IMR-90 (cell line): ENCODE measurements at regions not wholly inside any gene's neighbourhood (a gene's known extent, or its start where the extent isn't known, plus 50 kb on each side); places are given as distances from the start of the nearest gene placed in this dataset.

ENCODE experiments used
- ATAC-seq: fragments of 200-7000 bp; cut with Tn5 transposase; 2 replicates; pipeline ENCODE4 v1.9.1; 2020; ENCODE audit warnings: low read depth, mild to moderate bottlenecking, moderate library complexity
- BruUV-seq: library from RNA; stranded (reverse); fragments of 400-500 nt; replicated peaks from 2 replicates; lab custom pipeline; 2021; lab: Mats Ljungman, UMichigan
- CTCF ChIA-PET: fragments of 300-600 bp; formaldehyde crosslinking; extraction: SDS; loops from one replicate; lab custom pipeline; 2021; ENCODE audit warnings: antibody characterized with exemption; lab: Yijun Ruan, JAX
- POLR2A ChIA-PET: fragments of 300-600 bp; sonication (Branson Sonifier 250); formaldehyde crosslinking; loops from one replicate; lab custom pipeline; 2022; ENCODE audit warnings: antibody characterized with exemption; ENCODE audit not compliant: unreplicated experiment; lab: Charles Lee
- DNase-seq: peaks from one replicate; pipeline ENCODE4 v3.0.0; 2013
- H2AFZ ChIP-seq: replicated peaks from 2 replicates; pipeline ENCODE3; 2013; ENCODE audit warnings: low read length, mild to moderate bottlenecking; ENCODE audit not compliant: poor library complexity
- H2AK5ac ChIP-seq: 2 replicates; pipeline ENCODE4 v1.6.1; 2013; ENCODE audit warnings: low read depth, low read length, inconsistent platforms
- H2AK9ac ChIP-seq: replicated peaks from 2 replicates; pipeline ENCODE3; 2013; ENCODE audit warnings: mild to moderate bottlenecking, low read depth, low read length, moderate library complexity; ENCODE audit not compliant: poor library complexity
- H2BK120ac ChIP-seq: 2 replicates; pipeline ENCODE4 v1.6.1; 2013; ENCODE audit warnings: low read depth, low read length, inconsistent platforms
- H2BK15ac ChIP-seq: 3 replicates; pipeline ENCODE4 v1.6.1; 2013; ENCODE audit warnings: low read depth, low read length, inconsistent platforms
- H2BK20ac ChIP-seq: 2 replicates; pipeline ENCODE4 v1.6.1; 2013; ENCODE audit warnings: low read depth, mild to moderate bottlenecking, inconsistent platforms, low read length, moderate library complexity
- H2BK5ac ChIP-seq: 2 replicates; pipeline ENCODE4 v1.6.1; 2013; ENCODE audit warnings: mild to moderate bottlenecking, low read depth, low read length, inconsistent platforms; ENCODE audit not compliant: poor library complexity, severe bottlenecking
- H3K14ac ChIP-seq: replicated peaks from 2 replicates; pipeline ENCODE4 v1.6.1; 2013; ENCODE audit warnings: low read depth, low read length, inconsistent platforms
- H3K18ac ChIP-seq: 2 replicates; pipeline ENCODE4 v1.6.1; 2013; ENCODE audit warnings: low read depth, low read length, control low read depth
- H3K23ac ChIP-seq: 2 replicates; pipeline ENCODE4 v1.6.1; 2013; ENCODE audit warnings: low read depth, low read length, inconsistent platforms
- H3K27ac ChIP-seq: 2 replicates; pipeline ENCODE4 v1.5.1; 2013; ENCODE audit warnings: mild to moderate bottlenecking, control low read depth, low read length; ENCODE audit not compliant: insufficient read depth
- H3K27me3 ChIP-seq: 2 replicates; pipeline ENCODE4 v1.6.1; 2013; ENCODE audit warnings: low read length; ENCODE audit not compliant: control insufficient read depth, insufficient read depth
- H3K36me3 ChIP-seq: 2 replicates; pipeline ENCODE4 v1.6.1; 2013; ENCODE audit warnings: low read length, mixed read lengths; ENCODE audit not compliant: control insufficient read depth, insufficient read depth
- H3K4ac ChIP-seq: 2 replicates; pipeline ENCODE4 v1.6.1; 2013; ENCODE audit warnings: low read depth, low read length, inconsistent platforms
- H3K4me1 ChIP-seq: 2 replicates; pipeline ENCODE4 v1.6.1; 2013; ENCODE audit warnings: low read length, mixed read lengths; ENCODE audit not compliant: control insufficient read depth, insufficient read depth
- H3K4me2 ChIP-seq: 2 replicates; pipeline ENCODE4 v1.6.1; 2013; ENCODE audit warnings: low read depth, mild to moderate bottlenecking, control low read depth, low read length, moderate library complexity
- H3K4me3 ChIP-seq: 2 replicates; pipeline ENCODE4 v1.5.1; 2013; ENCODE audit warnings: low read depth, mild to moderate bottlenecking, control low read depth, low read length, moderate library complexity; ENCODE audit not compliant: insufficient read depth
- H3K56ac ChIP-seq: 2 replicates; pipeline ENCODE4 v1.6.1; 2013; ENCODE audit warnings: low read length, inconsistent platforms; ENCODE audit not compliant: insufficient read depth; ENCODE audit errors: extremely low read depth
- H3K79me1 ChIP-seq, 2 experiments: 2 replicates each; pipeline ENCODE4 v1.6.1; 2013; ENCODE audit warnings: low read length in 2 of 2, inconsistent platforms in 1 of 2, low read depth in 1 of 2
- H3K9ac ChIP-seq: 2 replicates; pipeline ENCODE4 v1.6.1; 2013; ENCODE audit warnings: low read depth, low read length, control low read depth
- H3K9me1 ChIP-seq: 2 replicates; pipeline ENCODE4 v1.6.1; 2013; ENCODE audit warnings: low read length, inconsistent platforms; ENCODE audit not compliant: insufficient read depth
- H3K9me3 ChIP-seq: 2 replicates; pipeline ENCODE4 v1.6.1; 2013; ENCODE audit warnings: low read length; ENCODE audit not compliant: control insufficient read depth, insufficient read depth
- H4K20me1 ChIP-seq: 2 replicates; pipeline ENCODE4 v1.6.1; 2013; ENCODE audit warnings: low read length, inconsistent platforms; ENCODE audit not compliant: insufficient read depth
- H4K5ac ChIP-seq: 2 replicates; pipeline ENCODE4 v1.6.1; 2013; ENCODE audit warnings: mild to moderate bottlenecking, low read depth, low read length, control low read depth
- H4K8ac ChIP-seq, 2 experiments: 2 replicates each; pipeline ENCODE4 v1.6.1; 2013; ENCODE audit warnings: low read depth in 2 of 2, low read length in 2 of 2, control low read depth in 1 of 2, inconsistent platforms in 1 of 2
- H4K91ac ChIP-seq: 2 replicates; pipeline ENCODE4 v1.6.1; 2013; ENCODE audit warnings: low read depth, low read length, inconsistent platforms; ENCODE audit not compliant: insufficient read depth
- BHLHE40 ChIP-seq: fragments of 150-350 bp; IDR thresholded peaks from 2 replicates; pipeline ENCODE4 v1.6.1; 2016; ENCODE audit warnings: mild to moderate bottlenecking, low read depth, low read length
- CEBPB ChIP-seq: IDR thresholded peaks from 2 replicates; pipeline ENCODE4 v1.6.1; 2012; ENCODE audit warnings: low read depth, low read length, improper control_type of control experiment
- CHD1 ChIP-seq: IDR thresholded peaks from 2 replicates; pipeline ENCODE4 v1.6.1; 2012; ENCODE audit warnings: low read depth, low read length, improper control_type of control experiment
- FOS ChIP-seq: fragments of 150-350 bp; IDR thresholded peaks from 2 replicates; pipeline ENCODE4 v1.6.1; 2016; ENCODE audit warnings: low read depth, low read length
- MAFK ChIP-seq: IDR thresholded peaks from 2 replicates; pipeline ENCODE4 v1.6.1; 2012; ENCODE audit warnings: low read depth, low read length, improper control_type of control experiment
- MAZ ChIP-seq: IDR thresholded peaks from 2 replicates; pipeline ENCODE4 v1.6.1; 2012; ENCODE audit warnings: low read depth, mild to moderate bottlenecking, low read length, improper control_type of control experiment, moderate library complexity, borderline replicate concordance
- MXI1 ChIP-seq: IDR thresholded peaks from 2 replicates; pipeline ENCODE4 v1.6.1; 2012; ENCODE audit warnings: low read depth, mild to moderate bottlenecking, low read length, moderate library complexity, borderline replicate concordance
- NFE2L2 ChIP-seq: fragments of 150-350 bp; IDR thresholded peaks from 2 replicates; pipeline ENCODE4 v1.6.1; 2016; ENCODE audit warnings: low read depth, mild to moderate bottlenecking, low read length
- POLR2A ChIP-seq: IDR thresholded peaks from 2 replicates; pipeline ENCODE4 v1.6.1; 2012; ENCODE audit warnings: mild to moderate bottlenecking, low read depth, low read length
- RAD21 ChIP-seq: IDR thresholded peaks from 2 replicates; pipeline ENCODE4 v1.6.1; 2012; ENCODE audit warnings: low read length, improper control_type of control experiment
- RCOR1 ChIP-seq: IDR thresholded peaks from 2 replicates; pipeline ENCODE4 v1.6.1; 2012; ENCODE audit warnings: mild to moderate bottlenecking, low read length, improper control_type of control experiment; ENCODE audit not compliant: insufficient replicate concordance
- RFX5 ChIP-seq: IDR thresholded peaks from 2 replicates; pipeline ENCODE4 v1.8.0; 2012; ENCODE audit warnings: low read depth, mild to moderate bottlenecking, low read length, moderate library complexity
- SMC3 ChIP-seq: fragments of 150-350 bp; IDR thresholded peaks from 2 replicates; pipeline ENCODE4 v1.6.1; 2016; ENCODE audit warnings: low read depth, mild to moderate bottlenecking, antibody characterized with exemption, low read length, moderate library complexity
- WGBS, 2 experiments: methylation state at CpG; one replicate each; pipeline versions ENCODE4 v1.1.5 to v1.1.7; 2013; ENCODE audit warnings: missing lambda C conversion rate in 2 of 2; ENCODE audit not compliant: insufficient read length in 1 of 2; ENCODE audit errors: extremely low coverage in 2 of 2; 5-methylcytosine and 5-hydroxymethylcytosine counted together
- dilution Hi-C: fragments of 300-500 bp; cut with HindIII; formaldehyde crosslinking; loops from one replicate; pipeline ENCODE4 v1.14.3; 2018; ENCODE audit warnings: low sequenced_read_pairs; ENCODE audit not compliant: unreplicated experiment
- in situ Hi-C: fragments of 300-500 bp; cut with MboI; formaldehyde crosslinking; loops from 3 replicates; pipeline ENCODE4 v1.14.3; 2019; ENCODE audit warnings: low sequenced_read_pairs, inconsistent platforms, mixed read lengths
- intact Hi-C: fragments of 100-400 bp; cut with micrococcal nuclease; formaldehyde crosslinking; loops from 2 replicates; pipeline ENCODE4 v1.10.0; 2022
- TF ChIP-seq, protein P1 (sequence below): conservative IDR thresholded peaks from 2 replicates; pipeline ENCODE4 v1.5.1; 2012; ENCODE audit warnings: mild to moderate bottlenecking, low read depth, low read length, improper control_type of control experiment
- TF ChIP-seq, protein P2 (sequence below): fragments of 150-350 bp; IDR thresholded peaks from 2 replicates; pipeline ENCODE4 v1.6.1; 2017; ENCODE audit warnings: mild to moderate bottlenecking, antibody characterized with exemption, low read length, low read depth
- TF ChIP-seq, protein P3 (sequence below): fragments of 150-350 bp; IDR thresholded peaks from 2 replicates; pipeline ENCODE4 v1.6.1; 2016; ENCODE audit warnings: low read depth, mild to moderate bottlenecking, low read length, moderate library complexity, borderline replicate concordance

DNA sequence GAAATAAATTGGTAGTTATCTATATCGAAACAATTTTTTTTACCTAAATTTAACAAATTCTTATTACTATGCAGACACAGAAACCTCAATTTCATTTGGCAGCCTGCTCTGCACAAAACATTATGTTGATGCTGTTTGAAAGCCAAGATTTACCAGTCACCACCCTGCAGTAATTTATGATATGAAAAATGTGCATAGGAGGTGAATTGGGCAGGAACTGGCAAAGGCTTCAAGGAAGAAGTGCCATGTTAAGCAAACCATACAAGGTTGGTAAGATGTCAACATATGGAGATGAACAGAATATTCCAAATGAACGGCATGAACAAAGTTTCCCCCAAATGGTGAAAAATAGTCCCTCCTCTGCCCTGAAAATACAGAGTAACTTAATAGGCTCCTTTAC, 54.2 kb upstream of the TAB2 start:
- no CpG with 5 or more reads among the region's 2 CpGs for WGBS, 2 experiments
- ChIA-PET POLR2A (no interaction called here), CTCF (interaction anchor here (1.1 kb wide), 1 partner anchor 19 kb away, joined by 10 read pairs; no protein-coding TSS in a partner anchor)
- Histone ChIP-seq H3K23ac (no peak overlapping the region), H3K9me1 (no peaks in the 10 kb centered on the region), H2BK20ac (no peak overlapping the region), H4K91ac (no peak overlapping the region), H3K27me3 (peaks cover 44% of the 10 kb centered on the region), H4K20me1 (no peaks in the 10 kb centered on the region), H2BK15ac (no peak overlapping the region), H3K36me3 (no peaks in the 10 kb centered on the region), H4K5ac (no peak overlapping the region), H3K4me2 (no peak overlapping the region), H3K9me3 (no peaks in the 10 kb centered on the region), H2BK5ac (no peak overlapping the region), H2AFZ (no peak overlapping the region), H3K4ac (no peak overlapping the region), H3K27ac (no peak overlapping the region), H3K18ac (no peak overlapping the region), H3K56ac (no peak overlapping the region), H2AK5ac (no peak overlapping the region), H3K4me1 (no peaks in the 10 kb centered on the region), H2AK9ac (no peak overlapping the region), H3K9ac (no peak overlapping the region), H4K8ac (no peak overlapping the region), H3K14ac (no peak overlapping the region), H3K79me1 (no peaks in the 10 kb centered on the region), H2BK120ac (no peak overlapping the region), H3K4me3 (no peak overlapping the region)
- no peak for TF ChIP-seq MAFK
- no peak for TF ChIP-seq RCOR1
- TF ChIP-seq MXI1, result no peak
- TF ChIP-seq, protein P1, sequence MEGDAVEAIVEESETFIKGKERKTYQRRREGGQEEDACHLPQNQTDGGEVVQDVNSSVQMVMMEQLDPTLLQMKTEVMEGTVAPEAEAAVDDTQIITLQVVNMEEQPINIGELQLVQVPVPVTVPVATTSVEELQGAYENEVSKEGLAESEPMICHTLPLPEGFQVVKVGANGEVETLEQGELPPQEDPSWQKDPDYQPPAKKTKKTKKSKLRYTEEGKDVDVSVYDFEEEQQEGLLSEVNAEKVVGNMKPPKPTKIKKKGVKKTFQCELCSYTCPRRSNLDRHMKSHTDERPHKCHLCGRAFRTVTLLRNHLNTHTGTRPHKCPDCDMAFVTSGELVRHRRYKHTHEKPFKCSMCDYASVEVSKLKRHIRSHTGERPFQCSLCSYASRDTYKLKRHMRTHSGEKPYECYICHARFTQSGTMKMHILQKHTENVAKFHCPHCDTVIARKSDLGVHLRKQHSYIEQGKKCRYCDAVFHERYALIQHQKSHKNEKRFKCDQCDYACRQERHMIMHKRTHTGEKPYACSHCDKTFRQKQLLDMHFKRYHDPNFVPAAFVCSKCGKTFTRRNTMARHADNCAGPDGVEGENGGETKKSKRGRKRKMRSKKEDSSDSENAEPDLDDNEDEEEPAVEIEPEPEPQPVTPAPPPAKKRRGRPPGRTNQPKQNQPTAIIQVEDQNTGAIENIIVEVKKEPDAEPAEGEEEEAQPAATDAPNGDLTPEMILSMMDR, result no peak
- no peak for TF ChIP-seq BHLHE40
- TF ChIP-seq, protein P2, sequence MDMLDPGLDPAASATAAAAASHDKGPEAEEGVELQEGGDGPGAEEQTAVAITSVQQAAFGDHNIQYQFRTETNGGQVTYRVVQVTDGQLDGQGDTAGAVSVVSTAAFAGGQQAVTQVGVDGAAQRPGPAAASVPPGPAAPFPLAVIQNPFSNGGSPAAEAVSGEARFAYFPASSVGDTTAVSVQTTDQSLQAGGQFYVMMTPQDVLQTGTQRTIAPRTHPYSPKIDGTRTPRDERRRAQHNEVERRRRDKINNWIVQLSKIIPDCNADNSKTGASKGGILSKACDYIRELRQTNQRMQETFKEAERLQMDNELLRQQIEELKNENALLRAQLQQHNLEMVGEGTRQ, result no peak
- TF ChIP-seq NFE2L2, result no peak
- no peak for TF ChIP-seq CHD1
- no peak for TF ChIP-seq POLR2A
- TF ChIP-seq SMC3, result no peak
- TF ChIP-seq MAZ, result no peak
- TF ChIP-seq RAD21, result no peak
- TF ChIP-seq FOS, result no peak
- TF ChIP-seq CEBPB, result no peak
- TF ChIP-seq, protein P3, sequence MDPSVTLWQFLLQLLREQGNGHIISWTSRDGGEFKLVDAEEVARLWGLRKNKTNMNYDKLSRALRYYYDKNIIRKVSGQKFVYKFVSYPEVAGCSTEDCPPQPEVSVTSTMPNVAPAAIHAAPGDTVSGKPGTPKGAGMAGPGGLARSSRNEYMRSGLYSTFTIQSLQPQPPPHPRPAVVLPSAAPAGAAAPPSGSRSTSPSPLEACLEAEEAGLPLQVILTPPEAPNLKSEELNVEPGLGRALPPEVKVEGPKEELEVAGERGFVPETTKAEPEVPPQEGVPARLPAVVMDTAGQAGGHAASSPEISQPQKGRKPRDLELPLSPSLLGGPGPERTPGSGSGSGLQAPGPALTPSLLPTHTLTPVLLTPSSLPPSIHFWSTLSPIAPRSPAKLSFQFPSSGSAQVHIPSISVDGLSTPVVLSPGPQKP, result no peak
- TF ChIP-seq RFX5, result no peak
- no peak for ATAC-seq
- dilution Hi-C loops, result no loop called here
- intact Hi-C loops, result no loop called here
- DNase-seq, result no peak
- BruUV-seq, result no TSS peak
- in situ Hi-C loops, result no loop called here
